ENCODE measurements at regions not wholly inside any gene's neighbourhood (a gene's known extent, or its start where the extent isn't known, plus 50 kb on each side); places are given as distances from the start of the nearest gene placed in this dataset.

DNA sequence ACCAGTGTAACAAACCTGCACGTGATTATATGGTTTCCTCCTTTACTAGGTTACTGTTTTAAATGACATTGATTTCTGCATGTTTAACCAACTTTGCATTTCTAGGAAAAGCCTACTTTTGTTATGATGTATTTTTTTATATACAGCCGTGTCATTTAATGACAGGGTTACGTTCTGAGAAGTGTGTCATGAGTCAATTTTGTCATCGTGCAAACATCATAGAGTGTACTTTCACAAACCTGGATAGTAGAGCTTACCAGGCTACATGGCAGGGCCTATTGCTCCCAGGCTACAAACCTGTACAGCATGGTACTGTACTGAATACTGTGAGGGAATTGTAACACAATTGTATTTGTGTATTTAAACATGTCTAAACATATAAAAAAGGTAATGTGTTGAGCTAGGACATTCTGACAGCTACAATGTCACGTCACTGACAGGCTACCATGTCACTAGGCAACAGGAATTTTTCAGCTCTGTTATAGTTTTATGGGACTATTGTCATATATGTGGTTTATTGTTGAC lies 205.3 kb downstream of the PRL start:
- Histone ChIP-seq H3K9me3 (ENCODE audit: insufficient read depth, low read depth, low read length) (no peaks in the 10 kb centered on the region), H3K36me3 (ENCODE audit: insufficient read depth, low read length) (no peaks in the 10 kb centered on the region)
- 96% methylated on average over 5 of the region's 5 CpGs for WGBS

DNA sequence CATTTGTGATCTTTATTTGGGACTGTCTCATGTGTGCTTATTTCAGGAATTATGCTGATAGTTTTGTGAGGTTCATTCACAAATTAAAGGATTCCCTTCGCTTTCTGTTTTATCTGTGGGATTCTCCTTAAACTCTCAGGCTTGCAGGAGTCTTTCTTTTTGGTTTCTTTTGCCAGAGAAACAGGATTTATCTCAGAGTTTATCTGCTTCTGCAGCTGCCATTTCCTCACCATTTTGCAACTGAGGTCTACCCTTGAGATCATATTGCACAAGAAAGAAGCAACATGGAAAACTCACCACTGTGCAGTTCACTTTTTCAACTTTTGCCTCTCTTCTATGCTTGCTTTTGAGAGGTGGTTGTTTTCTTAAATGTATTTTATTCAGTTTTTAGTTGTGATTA lies 201.0 kb downstream of the PRL start:
- Histone ChIP-seq H3K4me1 (ENCODE audit: insufficient read depth, low read length) (no peaks in the 10 kb centered on the region), H3K9me3 (ENCODE audit: insufficient read depth, low read depth, low read length) (no peaks in the 10 kb centered on the region), H3K9ac (ENCODE audit: low read depth, low read length) (no peak overlapping the region), H3K4me3 (ENCODE audit: low read length) (no peak overlapping the region), H3K36me3 (ENCODE audit: insufficient read depth, low read length) (no peaks in the 10 kb centered on the region), H3K27ac (ENCODE audit: low read depth, low read length) (no peak overlapping the region), H3K27me3 (ENCODE audit: insufficient read depth, low read length) (no peaks in the 10 kb centered on the region)
- 89% methylated on average over 1 of the region's 1 CpG for WGBS

More for the DNA sequence above, 205.3 kb downstream of the PRL start:
- H3K27ac ChIP-seq (ENCODE audit: low read depth, low read length), result no peak overlapping the region
- no peaks in the 10 kb centered on the region for H3K27me3 ChIP-seq (ENCODE audit: insufficient read depth, low read length)
- no peak overlapping the region for H3K9ac ChIP-seq (ENCODE audit: low read depth, low read length)
- no peaks in the 10 kb centered on the region for H3K4me1 ChIP-seq (ENCODE audit: insufficient read depth, low read length)
- no peak overlapping the region for H3K4me3 ChIP-seq (ENCODE audit: low read length)

DNA sequence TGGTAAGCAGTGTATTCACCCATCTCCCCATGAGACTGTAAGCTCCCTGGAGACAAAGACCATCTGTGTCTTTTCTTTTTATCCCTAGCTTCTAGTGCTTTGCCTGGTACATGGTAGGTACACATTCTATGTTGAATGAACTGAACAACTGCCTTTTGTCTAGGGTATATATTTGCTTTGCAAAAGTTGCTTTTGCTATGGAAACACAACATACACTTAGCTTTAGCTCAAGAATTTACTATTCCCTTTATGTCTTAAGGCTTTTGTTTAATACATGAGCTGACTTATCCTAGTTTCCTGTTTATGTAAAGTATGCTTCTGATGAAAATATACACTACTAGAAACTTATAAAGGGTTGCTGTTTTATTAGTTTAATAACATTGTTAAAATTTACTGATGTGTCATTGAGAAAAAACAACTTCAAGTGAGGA lies 198.2 kb downstream of the PRL start:
- Histone ChIP-seq H3K9ac (ENCODE audit: low read depth, low read length) (no peak overlapping the region), H3K27ac (ENCODE audit: low read depth, low read length) (no peak overlapping the region), H3K36me3 (ENCODE audit: insufficient read depth, low read length) (no peaks in the 10 kb centered on the region), H3K4me1 (ENCODE audit: insufficient read depth, low read length) (no peaks in the 10 kb centered on the region), H3K4me3 (ENCODE audit: low read length) (no peak overlapping the region), H3K9me3 (ENCODE audit: insufficient read depth, low read depth, low read length) (no peaks in the 10 kb centered on the region), H3K27me3 (ENCODE audit: insufficient read depth, low read length) (no peaks in the 10 kb centered on the region)

DNA sequence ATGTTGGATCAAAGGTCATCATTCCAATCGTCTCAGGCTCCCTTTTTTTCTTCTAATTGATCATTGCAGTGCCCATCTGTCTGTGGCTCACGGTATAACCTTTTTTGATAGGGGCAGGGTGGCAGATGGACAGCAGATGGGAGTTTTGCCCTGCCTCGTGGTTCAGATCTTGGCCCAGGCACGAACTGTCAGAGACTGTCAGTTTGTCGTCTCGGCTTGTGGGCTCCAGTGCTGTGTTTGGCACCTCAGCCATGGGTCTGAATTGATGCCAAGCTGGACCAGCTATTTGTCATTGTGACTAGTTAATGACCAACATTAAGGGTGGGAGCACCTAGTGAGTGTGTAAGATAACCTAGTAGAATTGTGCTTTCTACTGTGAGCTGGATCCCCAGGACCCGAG lies 197.6 kb downstream of the PRL start:
- no peaks in the 10 kb centered on the region for H3K36me3 ChIP-seq (ENCODE audit: insufficient read depth, low read length)
- H3K4me1 ChIP-seq (ENCODE audit: insufficient read depth, low read length), result no peaks in the 10 kb centered on the region
- H3K27ac ChIP-seq (ENCODE audit: low read depth, low read length), result no peak overlapping the region
- no peaks in the 10 kb centered on the region for H3K9me3 ChIP-seq (ENCODE audit: insufficient read depth, low read depth, low read length)
- no peak overlapping the region for H3K4me3 ChIP-seq (ENCODE audit: low read length)
- 95% methylated on average over 7 of the region's 7 CpGs for WGBS
- H3K27me3 ChIP-seq (ENCODE audit: insufficient read depth, low read length), result no peaks in the 10 kb centered on the region
- no peak overlapping the region for H3K9ac ChIP-seq (ENCODE audit: low read depth, low read length)

DNA sequence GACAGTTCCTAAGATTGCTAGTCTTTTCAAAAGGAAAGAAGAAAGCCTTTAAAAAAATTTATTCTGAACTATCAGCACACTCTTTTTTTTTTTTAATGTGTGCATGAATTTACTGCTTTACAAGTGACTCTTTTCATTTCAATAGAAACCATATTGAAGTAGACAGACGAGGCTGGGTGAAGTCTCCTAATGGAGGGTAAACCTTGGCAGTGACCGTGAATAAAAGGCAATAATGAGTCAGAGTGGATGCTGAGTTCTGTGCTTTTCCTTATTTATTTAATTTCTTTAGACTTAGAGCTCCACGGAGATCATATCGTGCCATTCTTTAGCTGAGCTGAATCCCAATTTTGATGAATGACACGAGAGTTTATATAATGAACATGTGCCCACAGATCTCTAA lies 196.9 kb downstream of the PRL start:
- H3K4me1 ChIP-seq (ENCODE audit: insufficient read depth, low read length), result no peaks in the 10 kb centered on the region
- no peaks in the 10 kb centered on the region for H3K36me3 ChIP-seq (ENCODE audit: insufficient read depth, low read length)
- H3K9me3 ChIP-seq (ENCODE audit: insufficient read depth, low read depth, low read length), result no peaks in the 10 kb centered on the region
- 94% methylated on average over 5 of the region's 5 CpGs for WGBS
- H3K27ac ChIP-seq (ENCODE audit: low read depth, low read length), result no peak overlapping the region
- no peaks in the 10 kb centered on the region for H3K27me3 ChIP-seq (ENCODE audit: insufficient read depth, low read length)
- H3K4me3 ChIP-seq (ENCODE audit: low read length), result no peak overlapping the region
- no peak overlapping the region for H3K9ac ChIP-seq (ENCODE audit: low read depth, low read length)

DNA sequence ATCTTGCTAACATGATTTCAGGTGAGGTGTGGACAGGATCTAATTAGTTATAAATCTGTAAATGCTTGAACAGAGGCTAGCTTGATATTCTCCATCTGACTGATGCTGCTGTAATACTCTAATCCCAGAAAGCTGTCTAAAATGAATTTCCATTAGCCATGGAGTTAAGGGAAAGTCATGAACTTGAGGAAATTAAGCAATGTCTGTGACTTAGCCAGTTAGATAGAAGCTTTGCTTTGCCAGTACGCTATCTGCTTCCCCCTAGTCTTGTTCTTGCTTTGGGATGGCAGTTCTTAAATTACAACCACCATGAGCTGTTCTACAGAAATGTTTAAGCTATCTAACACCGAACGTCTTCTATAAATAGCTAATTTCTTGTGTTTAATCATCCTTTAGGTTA lies 195.7 kb downstream of the PRL start:
- Histone ChIP-seq H3K4me1 (ENCODE audit: insufficient read depth, low read length) (no peaks in the 10 kb centered on the region), H3K27ac (ENCODE audit: low read depth, low read length) (no peak overlapping the region), H3K9me3 (ENCODE audit: insufficient read depth, low read depth, low read length) (no peaks in the 10 kb centered on the region), H3K9ac (ENCODE audit: low read depth, low read length) (no peak overlapping the region), H3K36me3 (ENCODE audit: insufficient read depth, low read length) (no peaks in the 10 kb centered on the region), H3K4me3 (ENCODE audit: low read length) (no peak overlapping the region), H3K27me3 (ENCODE audit: insufficient read depth, low read length) (no peaks in the 10 kb centered on the region)
- WGBS, result 92% methylated on average over 1 of the region's 3 CpGs

DNA sequence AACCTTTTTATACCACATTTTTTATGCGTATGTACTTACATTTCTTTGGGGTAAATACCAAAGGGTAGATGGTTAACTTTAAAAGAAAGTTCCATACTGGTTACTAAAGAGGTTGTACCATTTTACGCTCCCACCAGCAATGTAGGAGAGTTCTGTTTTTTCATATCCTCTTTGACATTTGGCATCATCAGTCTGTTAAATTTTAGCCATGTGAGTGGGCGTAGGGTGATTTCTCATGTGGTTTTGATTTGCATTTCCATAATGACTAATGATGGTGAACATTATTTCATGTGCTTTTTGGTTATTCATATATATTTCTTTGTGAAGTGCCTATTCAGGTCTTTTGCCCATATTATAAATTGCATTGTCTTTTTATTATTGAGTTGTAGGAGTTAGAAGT lies 194.2 kb downstream of the PRL start:
- Histone ChIP-seq H3K27me3 (ENCODE audit: insufficient read depth, low read length) (no peaks in the 10 kb centered on the region), H3K27ac (ENCODE audit: low read depth, low read length) (no peak overlapping the region), H3K9me3 (ENCODE audit: insufficient read depth, low read depth, low read length) (no peaks in the 10 kb centered on the region), H3K36me3 (ENCODE audit: insufficient read depth, low read length) (no peaks in the 10 kb centered on the region), H3K4me1 (ENCODE audit: insufficient read depth, low read length) (no peaks in the 10 kb centered on the region), H3K9ac (ENCODE audit: low read depth, low read length) (no peak overlapping the region), H3K4me3 (ENCODE audit: low read length) (no peak overlapping the region)
- 96% methylated on average over 2 of the region's 3 CpGs for WGBS

DNA sequence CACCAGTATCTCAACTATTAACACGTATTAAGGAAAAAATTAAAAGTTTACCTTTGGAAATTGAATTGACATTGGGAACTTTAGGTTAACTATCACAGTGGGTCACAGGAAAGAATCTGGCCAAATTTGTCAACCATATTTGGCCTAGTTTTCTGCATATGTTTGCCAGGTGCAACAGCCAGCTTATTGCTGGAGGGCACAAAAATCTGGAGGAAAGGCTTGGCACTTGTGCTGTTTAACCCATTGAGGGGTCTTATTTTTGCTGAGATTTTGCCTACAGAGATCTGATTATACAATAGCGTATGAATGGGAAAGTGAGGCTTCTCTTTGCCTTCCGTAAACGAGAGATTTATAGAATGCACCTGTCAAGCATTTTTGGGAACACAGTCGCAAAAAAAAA lies 190.4 kb downstream of the PRL start:
- H3K27me3 ChIP-seq (ENCODE audit: insufficient read depth, low read length), result no peaks in the 10 kb centered on the region
- H3K4me1 ChIP-seq (ENCODE audit: insufficient read depth, low read length), result no peaks in the 10 kb centered on the region
- H3K36me3 ChIP-seq (ENCODE audit: insufficient read depth, low read length), result peaks cover 10% of the 10 kb centered on the region
- H3K27ac ChIP-seq (ENCODE audit: low read depth, low read length), result no peak overlapping the region
- H3K9ac ChIP-seq (ENCODE audit: low read depth, low read length), result no peak overlapping the region
- H3K4me3 ChIP-seq (ENCODE audit: low read length), result no peak overlapping the region
- 95% methylated on average over 5 of the region's 5 CpGs for WGBS
- H3K9me3 ChIP-seq (ENCODE audit: insufficient read depth, low read depth, low read length), result no peaks in the 10 kb centered on the region

DNA sequence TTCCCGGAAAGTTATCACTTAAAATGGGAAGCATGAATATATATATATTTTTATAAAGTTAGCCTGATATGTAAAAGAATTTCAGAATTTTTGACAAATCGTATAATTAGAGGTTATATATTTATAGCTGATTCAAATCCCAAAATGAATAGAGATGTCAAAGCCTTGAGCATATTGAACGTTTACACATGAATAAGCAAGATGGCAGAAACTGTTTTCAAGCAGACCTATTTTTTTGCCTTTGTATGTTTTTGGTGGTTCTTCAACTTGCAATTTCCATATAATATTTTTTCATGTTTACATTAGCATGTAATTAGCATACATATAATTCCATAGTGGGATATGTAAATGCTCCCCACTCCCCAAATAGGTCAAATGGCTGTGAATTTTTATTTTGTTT lies 189.9 kb downstream of the PRL start:
- H3K36me3 ChIP-seq (ENCODE audit: insufficient read depth, low read length), result peaks cover 15% of the 10 kb centered on the region
- no peaks in the 10 kb centered on the region for H3K9me3 ChIP-seq (ENCODE audit: insufficient read depth, low read depth, low read length)
- 95% methylated on average over 2 of the region's 3 CpGs for WGBS
- no peaks in the 10 kb centered on the region for H3K27me3 ChIP-seq (ENCODE audit: insufficient read depth, low read length)
- no peak overlapping the region for H3K4me3 ChIP-seq (ENCODE audit: low read length)
- no peak overlapping the region for H3K27ac ChIP-seq (ENCODE audit: low read depth, low read length)
- H3K9ac ChIP-seq (ENCODE audit: low read depth, low read length), result no peak overlapping the region
- no peaks in the 10 kb centered on the region for H3K4me1 ChIP-seq (ENCODE audit: insufficient read depth, low read length)

DNA sequence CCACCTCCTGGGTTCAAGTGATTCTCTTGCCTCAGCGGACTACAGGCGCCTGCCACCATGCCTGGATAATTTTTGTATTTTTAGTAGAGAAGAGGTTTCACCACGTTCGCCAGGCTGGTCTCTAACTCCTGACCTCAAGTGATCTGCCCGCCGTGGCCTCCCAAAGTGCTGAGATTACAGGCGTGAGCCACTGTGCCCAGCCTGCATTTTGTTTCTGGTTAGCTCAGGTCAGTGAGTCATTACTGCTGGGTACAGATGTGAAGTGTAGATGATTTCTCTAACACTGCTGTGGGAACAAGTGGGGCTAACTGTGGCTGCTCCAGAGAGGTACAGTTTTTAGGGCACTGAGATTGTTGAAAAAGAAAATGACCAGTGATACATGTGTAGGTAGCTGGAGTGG lies 188.6 kb downstream of the PRL start:
- H3K4me1 ChIP-seq (ENCODE audit: insufficient read depth, low read length), result no peaks in the 10 kb centered on the region
- H3K4me3 ChIP-seq (ENCODE audit: low read length), result no peak overlapping the region
- no peaks in the 10 kb centered on the region for H3K9me3 ChIP-seq (ENCODE audit: insufficient read depth, low read depth, low read length)
- WGBS, result 93% methylated on average over 7 of the region's 7 CpGs
- no peak overlapping the region for H3K9ac ChIP-seq (ENCODE audit: low read depth, low read length)
- H3K27me3 ChIP-seq (ENCODE audit: insufficient read depth, low read length), result no peaks in the 10 kb centered on the region
- H3K36me3 ChIP-seq (ENCODE audit: insufficient read depth, low read length), result peaks cover 16% of the 10 kb centered on the region
- H3K27ac ChIP-seq (ENCODE audit: low read depth, low read length), result no peak overlapping the region

DNA sequence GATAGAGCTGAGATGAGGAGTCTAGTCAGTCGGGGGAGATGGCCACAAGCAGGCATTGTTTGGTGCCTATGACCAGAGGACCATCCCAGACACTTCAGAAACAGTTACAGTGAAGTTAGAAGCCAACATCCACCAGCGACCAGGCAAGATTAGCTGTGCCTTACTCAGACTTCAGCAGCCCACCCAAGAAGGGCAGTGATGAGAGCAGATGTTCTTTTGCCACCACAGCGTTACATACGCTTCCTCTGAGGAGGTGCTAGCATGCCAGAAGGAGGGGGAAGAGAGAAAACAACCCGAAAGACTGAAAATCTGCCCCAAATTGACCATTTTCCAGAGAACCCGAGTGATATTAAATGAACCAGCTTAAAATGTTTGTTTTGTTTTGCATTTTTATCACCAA lies 186.8 kb downstream of the PRL start:
- H3K4me1 ChIP-seq (ENCODE audit: insufficient read depth, low read length), result no peaks in the 10 kb centered on the region
- H3K9me3 ChIP-seq (ENCODE audit: insufficient read depth, low read depth, low read length), result no peaks in the 10 kb centered on the region
- H3K9ac ChIP-seq (ENCODE audit: low read depth, low read length), result no peak overlapping the region
- H3K36me3 ChIP-seq (ENCODE audit: insufficient read depth, low read length), result peaks cover 16% of the 10 kb centered on the region
- H3K27me3 ChIP-seq (ENCODE audit: insufficient read depth, low read length), result no peaks in the 10 kb centered on the region
- H3K27ac ChIP-seq (ENCODE audit: low read depth, low read length), result no peak overlapping the region
- H3K4me3 ChIP-seq (ENCODE audit: low read length), result no peak overlapping the region
- 96% methylated on average over 6 of the region's 6 CpGs for WGBS

DNA sequence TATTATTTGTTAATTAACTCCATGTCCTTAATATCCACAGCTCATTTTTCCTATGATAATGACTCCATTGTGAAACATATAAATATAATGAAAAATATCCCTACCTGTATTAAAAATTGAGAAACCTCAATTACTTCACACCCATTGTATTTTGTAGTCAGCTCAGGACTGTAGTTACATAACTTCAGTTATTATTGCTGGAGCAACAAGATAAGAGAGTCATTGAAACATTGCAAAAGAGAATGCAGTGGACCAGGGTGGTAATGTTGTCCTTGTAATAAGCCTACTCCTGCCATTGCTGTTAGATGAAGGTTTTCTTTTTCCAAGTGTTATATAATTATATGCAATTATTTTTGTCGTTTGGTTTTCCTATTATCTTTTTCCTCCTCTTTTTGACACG lies 184.4 kb downstream of the PRL start:
- Histone ChIP-seq H3K4me3 (ENCODE audit: low read length) (no peak overlapping the region), H3K27ac (ENCODE audit: low read depth, low read length) (no peak overlapping the region), H3K9ac (ENCODE audit: low read depth, low read length) (no peak overlapping the region), H3K4me1 (ENCODE audit: insufficient read depth, low read length) (no peaks in the 10 kb centered on the region), H3K9me3 (ENCODE audit: insufficient read depth, low read depth, low read length) (no peaks in the 10 kb centered on the region), H3K27me3 (ENCODE audit: insufficient read depth, low read length) (no peaks in the 10 kb centered on the region), H3K36me3 (ENCODE audit: insufficient read depth, low read length) (peaks cover 16% of the 10 kb centered on the region)
- no CpG with 5 or more reads among the region's 2 CpGs for WGBS
